Right lobe of liver (tissue), 6 donors: ENCODE measurements at regions not wholly inside any gene's neighbourhood (a gene's known extent, or its start where the extent isn't known, plus 50 kb on each side); places are given as distances from the start of the nearest gene placed in this dataset.

Experiments
- ATAC-seq, 4 donors: fragments of 200-7000 bp; cut with Tn5 transposase; one replicate each; pipeline ENCODE4 v1.9.1; 2020; ENCODE audit warnings: mild to moderate bottlenecking in 4 of 4, moderate library complexity in 4 of 4
- DNase-seq, 3 donors: peaks; one replicate each; pipeline ENCODE4 v3.0.0-alpha.2; 2020
- H3K27ac ChIP-seq, 3 donors: fragments of 200-600 bp; one replicate each; pipeline ENCODE4 v1.8.0; 2022
- H3K27me3 ChIP-seq, 2 donors: fragments of 200-600 bp; one replicate each; pipeline ENCODE4 v1.8.0; 2022
- H3K36me3 ChIP-seq, 4 donors: fragments of 200-600 bp; sonication (generic) in 1 of 4; one replicate each; pipeline versions ENCODE4 v1.5.1 to v1.8.0; 2017 to 2022; ENCODE audit warnings: control low read depth in 1 of 4
- H3K4me1 ChIP-seq, 4 donors: fragments of 200-600 bp; sonication (generic) in 1 of 4; one replicate each; pipeline versions ENCODE4 v1.5.1 to v1.8.0; 2017 to 2022; ENCODE audit warnings: control low read depth in 1 of 4
- H3K4me3 ChIP-seq, 3 donors: fragments of 200-600 bp; one replicate each; pipeline ENCODE4 v1.8.0; 2022
- H3K9me3 ChIP-seq, 4 donors: fragments of 200-600 bp; sonication (generic) in 1 of 4; one replicate each; pipeline versions ENCODE4 v1.5.1 to v1.8.0; 2017 to 2022; ENCODE audit warnings: control low read depth in 1 of 4
- CTCF ChIP-seq, 4 donors: fragments of 200-600 bp in 3 of 4; fragments of 450-650 bp in 1 of 4; IDR thresholded peaks; one replicate each; pipeline versions ENCODE4 v1.5.1 to v1.8.0; 2016 to 2022; ENCODE audit warnings: antibody characterized with exemption in 4 of 4, mild to moderate bottlenecking in 2 of 4
- POLR2A ChIP-seq: fragments of 450-650 bp; IDR thresholded peaks from one replicate; pipeline ENCODE4 v1.6.1; 2017; ENCODE audit warnings: antibody characterized with exemption, mild to moderate bottlenecking
- WGBS: methylation state at CpG from one replicate; pipeline ENCODE4 v1.1.6; 2018; ENCODE audit warnings: low coverage, low lambda C conversion rate; ENCODE audit not compliant: insufficient coverage; ENCODE audit errors: missing lambda C conversion rate; 5-methylcytosine and 5-hydroxymethylcytosine counted together
- intact Hi-C, 2 donors: fragments of 100-400 bp; cut with DNase I; formaldehyde crosslinking; loops; one replicate each; pipeline versions ENCODE4 v1.11.2 to v1.14.1; 2022
- donor health status: DM: no; HTN: yes; CAD: no.
- donor health status: DM: no; HTN: no; CAD: no.
- donor health status: DM: no; HTN: no; CAD: no.
- donor health status: DM: no; HTN: yes; CAD: no.
- donor health status: DM: no; HTN: yes; CAD: no.

- Histone ChIP-seq H3K4me1 (no peaks in the 10 kb centered on the region), H3K4me3 (no peak overlapping the region), H3K27ac (no peak overlapping the region), H3K27me3 (no peaks in the 10 kb centered on the region), H3K9me3 (no peaks in the 10 kb centered on the region), H3K36me3 (no peaks in the 10 kb centered on the region)
- DNase-seq (no peak), ATAC-seq (no peak)
- TF ChIP-seq CTCF (IDR thresholded peaks at IDR 0.05): no peak
- no peak for TF ChIP-seq POLR2A
- intact Hi-C loops: no loop called here
- 56% methylated on average over 4 of the region's 4 CpGs for WGBS
Observed at GRCh38 chr18:43692099-43692690, 414.9 kb upstream of the SYT4 start.

GRCh38 chr18:43702399-43702798, 425.1 kb upstream of the SYT4 start:
- Histone ChIP-seq H3K9me3 (no peaks in the 10 kb centered on the region), H3K36me3 (no peaks in the 10 kb centered on the region), H3K4me1 (no peaks in the 10 kb centered on the region), H3K4me3 (no peak overlapping the region), H3K27me3 (no peaks in the 10 kb centered on the region), H3K27ac (no peak overlapping the region)
- TF ChIP-seq CTCF (IDR thresholded peaks at IDR 0.05): no peak
- TF ChIP-seq POLR2A: no peak
- intact Hi-C loops: no loop called here
- no peak for DNase-seq
- no peak for ATAC-seq
- WGBS: 63% methylated on average over 2 of the region's 2 CpGs

DNA sequence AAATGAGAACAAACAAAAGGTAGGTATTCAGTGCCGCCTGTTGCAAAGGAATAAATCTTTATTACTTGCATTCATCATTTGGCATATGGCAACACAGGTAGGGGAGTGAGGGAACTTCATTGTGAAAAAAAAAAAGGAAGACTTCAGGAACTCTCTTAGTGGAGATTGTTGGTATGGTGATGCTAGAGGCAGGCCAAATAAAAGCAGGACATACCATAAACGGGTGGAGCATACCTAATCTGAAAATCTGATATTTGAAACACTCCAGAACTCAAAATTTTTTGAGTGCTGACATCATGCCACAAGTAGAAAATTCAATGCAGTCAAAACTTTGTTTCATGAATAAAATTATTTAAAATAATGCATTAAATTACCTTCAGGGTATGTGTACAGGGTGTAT, 425.8 kb upstream of the SYT4 start:
- Histone ChIP-seq H3K4me3 (no peak overlapping the region), H3K36me3 (no peaks in the 10 kb centered on the region), H3K9me3 (no peaks in the 10 kb centered on the region), H3K27me3 (no peaks in the 10 kb centered on the region), H3K4me1 (no peaks in the 10 kb centered on the region), H3K27ac (no peak overlapping the region)
- DNase-seq: no peak
- 31% methylated on average over 2 of the region's 2 CpGs for WGBS
- no peak for ATAC-seq
- intact Hi-C loops: no loop called here
- TF ChIP-seq CTCF (IDR thresholded peaks at IDR 0.05) (no peak), POLR2A (no peak)

DNA sequence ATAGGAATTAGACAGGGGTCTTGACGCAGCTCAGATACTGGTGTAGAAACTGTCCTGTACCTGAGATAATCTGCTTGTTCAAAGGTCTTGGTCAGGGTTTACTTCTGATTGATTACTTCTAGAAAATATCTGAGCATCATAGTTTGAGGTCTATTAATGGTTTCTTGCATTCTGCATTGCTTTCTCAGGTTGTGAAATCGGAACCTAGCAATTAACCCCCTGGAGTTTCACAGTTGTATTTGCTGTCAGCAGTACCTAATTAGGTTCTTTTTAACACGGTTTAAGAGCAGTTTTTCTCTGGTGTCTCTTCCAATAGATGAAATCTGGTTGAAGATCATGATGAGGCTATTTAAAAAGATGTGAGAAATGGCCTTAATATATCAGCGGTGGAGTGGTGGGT, 428.6 kb upstream of the SYT4 start:
- Histone ChIP-seq H3K9me3 (no peaks in the 10 kb centered on the region), H3K4me1 (no peaks in the 10 kb centered on the region), H3K27ac (no peak overlapping the region), H3K27me3 (no peaks in the 10 kb centered on the region), H3K36me3 (no peaks in the 10 kb centered on the region), H3K4me3 (no peak overlapping the region)
- intact Hi-C loops: no loop called here
- ATAC-seq (no peak), DNase-seq (no peak)
- WGBS: 35% methylated on average over 4 of the region's 4 CpGs
- TF ChIP-seq POLR2A: no peak
- no peak for TF ChIP-seq CTCF (IDR thresholded peaks at IDR 0.05)

DNA sequence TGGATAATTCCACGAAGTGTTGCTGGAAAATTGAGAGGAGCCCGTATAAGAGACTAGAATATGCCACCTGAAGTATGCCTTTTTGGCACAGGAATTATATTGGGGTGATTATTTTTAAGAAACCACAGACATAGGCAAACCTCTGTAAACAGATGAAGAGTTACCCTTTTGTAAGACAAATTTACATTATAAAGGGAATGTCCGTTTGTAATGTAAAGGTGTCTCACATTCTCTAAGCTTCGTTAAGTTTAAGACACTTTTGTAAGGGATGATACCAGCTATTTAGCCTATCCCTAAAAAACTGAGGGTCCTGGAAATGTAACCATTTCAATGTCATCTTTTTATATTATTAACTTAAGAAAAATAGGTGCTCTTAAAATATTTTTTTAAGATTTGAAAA, 432.8 kb upstream of the SYT4 start:
- H3K4me3 ChIP-seq: no peak overlapping the region
- TF ChIP-seq POLR2A (no peak), CTCF (IDR thresholded peaks at IDR 0.05) (no peak)
- no peaks in the 10 kb centered on the region for H3K9me3 ChIP-seq
- DNase-seq: no peak
- H3K27me3 ChIP-seq: no peaks in the 10 kb centered on the region
- H3K36me3 ChIP-seq: no peaks in the 10 kb centered on the region
- intact Hi-C loops: no loop called here
- 40% methylated on average over 4 of the region's 4 CpGs for WGBS
- no peak overlapping the region for H3K27ac ChIP-seq
- no peak for ATAC-seq
- no peaks in the 10 kb centered on the region for H3K4me1 ChIP-seq
